OCI-LY3 (cell line): ENCODE measurements at regions not wholly inside any gene's neighbourhood (a gene's known extent, or its start where the extent isn't known, plus 50 kb on each side); places are given as distances from the start of the nearest gene placed in this dataset.

ENCODE experiments used
- EZH2phosphoT487 ChIP-seq: fragments of 200-600 bp; shearing (Covaris generic); IDR thresholded peaks from 2 replicates; pipeline ENCODE4 v1.6.1; 2018; ENCODE audit warnings: antibody characterized with exemption, mixed run types, low read depth
- TF ChIP-seq, protein P1 (sequence below): fragments of 200-600, 300-600 bp; sonication (generic); IDR thresholded peaks from 2 replicates; pipeline ENCODE4 v1.5.1; 2014; ENCODE audit warnings: antibody characterized with exemption, low read length, low read depth

DNA sequence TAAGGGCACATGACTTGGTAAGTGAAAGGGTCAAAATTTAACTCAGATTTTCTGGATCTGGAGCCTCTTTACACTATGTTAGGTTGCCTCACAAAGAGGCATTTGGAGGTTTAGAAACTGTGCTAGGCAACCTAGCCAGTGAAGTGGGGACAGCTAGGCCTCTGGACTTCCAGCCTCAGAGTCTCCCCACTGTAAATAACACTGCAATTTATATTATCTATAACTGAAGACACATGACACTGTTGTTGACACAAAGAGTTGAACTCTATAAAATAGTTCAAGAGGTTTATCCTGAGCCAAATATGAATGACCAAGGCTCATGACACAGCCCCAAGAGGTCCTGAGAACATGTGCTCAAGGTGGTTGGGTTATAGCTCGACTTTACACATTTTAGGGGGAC lies 74.9 kb upstream of the IQCM start:
- TF ChIP-seq, protein P1, sequence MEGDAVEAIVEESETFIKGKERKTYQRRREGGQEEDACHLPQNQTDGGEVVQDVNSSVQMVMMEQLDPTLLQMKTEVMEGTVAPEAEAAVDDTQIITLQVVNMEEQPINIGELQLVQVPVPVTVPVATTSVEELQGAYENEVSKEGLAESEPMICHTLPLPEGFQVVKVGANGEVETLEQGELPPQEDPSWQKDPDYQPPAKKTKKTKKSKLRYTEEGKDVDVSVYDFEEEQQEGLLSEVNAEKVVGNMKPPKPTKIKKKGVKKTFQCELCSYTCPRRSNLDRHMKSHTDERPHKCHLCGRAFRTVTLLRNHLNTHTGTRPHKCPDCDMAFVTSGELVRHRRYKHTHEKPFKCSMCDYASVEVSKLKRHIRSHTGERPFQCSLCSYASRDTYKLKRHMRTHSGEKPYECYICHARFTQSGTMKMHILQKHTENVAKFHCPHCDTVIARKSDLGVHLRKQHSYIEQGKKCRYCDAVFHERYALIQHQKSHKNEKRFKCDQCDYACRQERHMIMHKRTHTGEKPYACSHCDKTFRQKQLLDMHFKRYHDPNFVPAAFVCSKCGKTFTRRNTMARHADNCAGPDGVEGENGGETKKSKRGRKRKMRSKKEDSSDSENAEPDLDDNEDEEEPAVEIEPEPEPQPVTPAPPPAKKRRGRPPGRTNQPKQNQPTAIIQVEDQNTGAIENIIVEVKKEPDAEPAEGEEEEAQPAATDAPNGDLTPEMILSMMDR, result no peak
- no peak for TF ChIP-seq EZH2phosphoT487
